Neuronal stem cell (in vitro differentiated cells): ENCODE measurements at regions not wholly inside any gene's neighbourhood (a gene's known extent, or its start where the extent isn't known, plus 50 kb on each side); places are given as distances from the start of the nearest gene placed in this dataset.

Experiments used
- DNase-seq: peaks from one replicate; pipeline ENCODE4 v3.0.0-alpha.2; 2013; ENCODE audit warnings: low spot score
- H2AFZ ChIP-seq: one replicate; pipeline ENCODE4 v1.6.1; 2013; ENCODE audit warnings: mild to moderate bottlenecking, low read length, inconsistent platforms
- H2AK5ac ChIP-seq: 2 replicates; pipeline ENCODE4 v1.6.1; 2013; ENCODE audit warnings: low read depth, mild to moderate bottlenecking, inconsistent platforms, low read length, moderate library complexity, mixed read lengths
- H2BK120ac ChIP-seq: 2 replicates; pipeline ENCODE4 v1.6.1; 2013; ENCODE audit warnings: low read depth, mild to moderate bottlenecking, inconsistent platforms, low read length, moderate library complexity, mixed read lengths
- H2BK12ac ChIP-seq: one replicate; pipeline ENCODE4 v1.6.1; 2013; ENCODE audit warnings: low read length, inconsistent platforms
- H2BK15ac ChIP-seq: 2 replicates; pipeline ENCODE4 v1.6.1; 2013; ENCODE audit warnings: mild to moderate bottlenecking, low read length, inconsistent platforms, mixed read lengths
- H2BK5ac ChIP-seq: one replicate; pipeline ENCODE4 v1.6.1; 2013; ENCODE audit warnings: inconsistent platforms, mild to moderate bottlenecking, low read length, moderate library complexity
- H3K14ac ChIP-seq: one replicate; pipeline ENCODE4 v1.6.1; 2013; ENCODE audit warnings: low read length, inconsistent platforms
- H3K18ac ChIP-seq: 2 replicates; pipeline ENCODE4 v1.6.1; 2013; ENCODE audit warnings: low read length, inconsistent platforms
- H3K23ac ChIP-seq: 2 replicates; pipeline ENCODE4 v1.6.1; 2013; ENCODE audit warnings: low read depth, mild to moderate bottlenecking, mixed read lengths, low read length, inconsistent platforms; ENCODE audit not compliant: poor library complexity
- H3K27ac ChIP-seq: replicated peaks from 3 replicates; pipeline ENCODE4 v1.5.1; 2013; ENCODE audit warnings: low read length, inconsistent platforms
- H3K27me3 ChIP-seq, 3 experiments: 2 replicates each; pipeline ENCODE4 v1.6.1; 2013; ENCODE audit warnings: low read length in 3 of 3, mild to moderate bottlenecking in 2 of 3, inconsistent platforms in 1 of 3, low read depth in 1 of 3, mixed read lengths in 1 of 3, moderate library complexity in 1 of 3; ENCODE audit not compliant: control insufficient read depth in 3 of 3, insufficient read depth in 3 of 3
- H3K36me3 ChIP-seq, 2 donors: replicated peaks in 1 of 2; 2 replicates each; pipeline ENCODE4 v1.6.1; 2013; ENCODE audit warnings: low read length in 2 of 2; ENCODE audit not compliant: control insufficient read depth in 2 of 2, insufficient read depth in 2 of 2
- H3K4ac ChIP-seq: 2 replicates; pipeline ENCODE4 v1.6.1; 2013; ENCODE audit warnings: inconsistent platforms, mild to moderate bottlenecking, low read length, moderate library complexity
- H3K4me1 ChIP-seq, 2 donors: 1 replicate in 1 of 2; 2 replicates in 1 of 2; pipeline ENCODE4 v1.6.1; 2013; ENCODE audit warnings: low read length in 2 of 2, low read depth in 1 of 2; ENCODE audit not compliant: control insufficient read depth in 2 of 2, insufficient read depth in 1 of 2
- H3K4me2 ChIP-seq: one replicate; pipeline ENCODE4 v1.6.1; 2013; ENCODE audit warnings: mild to moderate bottlenecking, low read length, inconsistent platforms; ENCODE audit not compliant: insufficient read depth, poor library complexity, severe bottlenecking
- H3K4me3 ChIP-seq, 2 donors: 2 replicates each; pipeline ENCODE4 v1.5.1; 2013; ENCODE audit warnings: low read length in 2 of 2, mild to moderate bottlenecking in 2 of 2, inconsistent platforms in 1 of 2, moderate library complexity in 1 of 2
- H3K79me1 ChIP-seq: one replicate; pipeline ENCODE4 v1.6.1; 2013; ENCODE audit warnings: low read depth, mild to moderate bottlenecking, inconsistent platforms, low read length, moderate library complexity
- H3K9ac ChIP-seq: one replicate; pipeline ENCODE4 v1.6.1; 2013; ENCODE audit warnings: mild to moderate bottlenecking, low read depth, low read length, inconsistent platforms; ENCODE audit not compliant: poor library complexity
- H3K9me3 ChIP-seq, 2 donors: replicated peaks in 1 of 2; 2 replicates each; pipeline versions ENCODE3 to v1.6.1; 2013; ENCODE audit warnings: low read length in 2 of 2, mild to moderate bottlenecking in 2 of 2, inconsistent platforms in 1 of 2, low read depth in 1 of 2, mixed read lengths in 1 of 2, moderate library complexity in 1 of 2; ENCODE audit not compliant: control insufficient read depth in 2 of 2, insufficient read depth in 1 of 2
- H4K8ac ChIP-seq: one replicate; pipeline ENCODE4 v1.6.1; 2013; ENCODE audit warnings: low read depth, mild to moderate bottlenecking, inconsistent platforms, low read length, moderate library complexity
- H4K91ac ChIP-seq: one replicate; pipeline ENCODE4 v1.6.1; 2013; ENCODE audit warnings: low read length, low read depth, mild to moderate bottlenecking, inconsistent platforms; ENCODE audit not compliant: poor library complexity
- WGBS, 2 donors: extraction: QIAGEN DNeasy Blood & Tissue Kit; methylation state at CpG; one replicate each; pipeline ENCODE4 v1.1.7; 2013; ENCODE audit warnings: missing lambda C conversion rate in 2 of 2, mixed read lengths in 1 of 2; ENCODE audit not compliant: insufficient read length in 2 of 2, insufficient replicate concordance in 1 of 2; ENCODE audit errors: extremely low coverage in 2 of 2; 5-methylcytosine and 5-hydroxymethylcytosine counted together

DNA sequence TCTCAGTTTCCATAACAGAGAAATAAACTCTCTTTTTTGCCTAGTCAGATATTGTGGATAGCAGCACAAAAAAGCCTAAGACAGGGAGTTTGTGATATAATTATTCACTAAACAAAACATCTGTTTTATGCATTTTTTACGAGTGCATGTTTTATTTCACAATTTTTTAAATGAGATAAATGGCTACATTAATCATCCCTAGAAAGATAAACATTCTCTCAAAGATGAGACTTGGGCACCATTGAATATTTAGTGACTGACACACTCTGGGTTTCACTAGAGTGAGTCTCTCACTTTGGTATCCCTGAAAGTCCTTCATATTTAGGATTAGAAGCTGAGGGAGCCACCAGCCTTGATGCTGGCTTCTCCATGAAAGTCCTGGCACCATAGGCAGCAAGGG is 74.3 kb upstream of the LRCH1 start:
- no peak overlapping the region for H2BK120ac ChIP-seq
- no peaks in the 10 kb centered on the region for H3K36me3 ChIP-seq
- H3K4ac ChIP-seq, result no peak overlapping the region
- DNase-seq, result no peak
- H2BK12ac ChIP-seq, result no peak overlapping the region
- no peaks in the 10 kb centered on the region for H3K79me1 ChIP-seq
- no peak overlapping the region for H2AK5ac ChIP-seq
- H3K27ac ChIP-seq, result no peak overlapping the region
- H3K18ac ChIP-seq, result no peak overlapping the region
- no peak overlapping the region for H2BK15ac ChIP-seq
- H2AFZ ChIP-seq, result no peak overlapping the region
- H3K4me2 ChIP-seq, result no peak overlapping the region
- H3K23ac ChIP-seq, result no peak overlapping the region
- no peak overlapping the region for H3K9ac ChIP-seq
- no peak overlapping the region for H4K8ac ChIP-seq
- H4K91ac ChIP-seq, result no peak overlapping the region
- no peak overlapping the region for H2BK5ac ChIP-seq
- no peak overlapping the region for H3K4me3 ChIP-seq
- H3K14ac ChIP-seq, result no peak overlapping the region
- WGBS, 2 donors, result no CpG with 5 or more reads among the region's 1 CpG
- no peaks in the 10 kb centered on the region for H3K9me3 ChIP-seq
- peaks cover 0 to 3% of the 10 kb centered on the region in 2 donors for H3K4me1 ChIP-seq
- peaks cover 0 to 9% (median 1%) of the 10 kb centered on the region in 3 experiments for H3K27me3 ChIP-seq

DNA sequence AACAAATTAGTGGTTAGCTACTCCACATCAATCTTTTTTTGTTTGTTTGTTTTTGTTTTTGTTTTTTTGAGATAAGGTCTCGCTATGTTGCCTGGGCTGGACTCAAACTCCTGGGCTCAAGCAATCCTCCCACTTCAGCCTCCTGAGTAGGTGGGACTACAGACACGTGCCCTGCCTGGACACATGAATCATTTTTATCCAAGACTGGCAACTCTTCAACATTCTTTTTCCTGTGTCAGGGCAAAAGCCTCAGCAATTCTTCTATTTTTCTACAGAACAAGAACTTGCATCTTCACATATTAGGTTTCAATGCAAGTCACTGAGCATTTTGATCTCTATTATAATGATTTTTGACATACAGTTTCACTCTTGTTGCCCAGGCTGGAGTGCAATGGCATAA is 76.8 kb upstream of the LRCH1 start:
- Histone ChIP-seq H3K4me1 (peaks cover 0 to 3% of the 10 kb centered on the region in 2 donors), H3K23ac (no peak overlapping the region), H2BK15ac (no peak overlapping the region), H4K8ac (no peak overlapping the region), H3K4me3 (no peak overlapping the region), H3K79me1 (no peaks in the 10 kb centered on the region), H3K27me3 (peaks cover 0 to 9% (median under 1%) of the 10 kb centered on the region in 3 experiments), H2AFZ (no peak overlapping the region), H3K9ac (no peak overlapping the region), H3K4me2 (no peak overlapping the region), H2BK5ac (no peak overlapping the region), H3K18ac (no peak overlapping the region), H3K9me3 (no peaks in the 10 kb centered on the region), H3K14ac (no peak overlapping the region), H2BK12ac (no peak overlapping the region), H4K91ac (no peak overlapping the region), H3K4ac (no peak overlapping the region), H2AK5ac (no peak overlapping the region), H2BK120ac (no peak overlapping the region), H3K36me3 (no peaks in the 10 kb centered on the region), H3K27ac (no peak overlapping the region)
- no peak for DNase-seq
- WGBS, 2 donors, result no CpG with 5 or more reads among the region's 2 CpGs

DNA sequence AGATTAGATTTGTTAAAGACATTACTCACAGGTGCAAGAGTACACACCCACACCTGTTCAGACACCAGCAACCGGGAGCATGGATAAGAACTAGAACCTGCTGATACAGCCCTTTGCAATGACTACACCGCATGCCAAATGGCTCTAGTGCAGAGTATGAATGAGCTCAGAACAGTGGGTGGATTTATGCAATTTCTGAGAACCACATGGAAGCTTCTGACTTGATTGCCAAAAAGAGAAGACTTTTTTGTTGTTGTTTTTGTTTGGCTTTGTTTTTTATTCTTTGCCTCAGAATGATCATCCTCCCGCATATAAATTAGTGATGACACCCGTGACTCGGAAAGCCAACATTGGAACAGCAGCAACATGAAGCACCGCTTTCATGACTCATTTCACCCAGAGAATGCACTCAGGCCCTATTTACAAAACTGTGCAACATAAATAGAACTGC is 77.4 kb upstream of the LRCH1 start:
- Histone ChIP-seq H4K91ac (no peak overlapping the region), H3K9me3 (no peaks in the 10 kb centered on the region), H3K27ac (no peak overlapping the region), H4K8ac (no peak overlapping the region), H2BK120ac (no peak overlapping the region), H3K4ac (no peak overlapping the region), H2BK15ac (no peak overlapping the region), H2AFZ (no peak overlapping the region), H2AK5ac (no peak overlapping the region), H3K4me3 (no peak overlapping the region), H3K9ac (no peak overlapping the region), H3K4me1 (peaks cover 0 to 3% of the 10 kb centered on the region in 2 donors), H3K18ac (no peak overlapping the region), H3K27me3 (peaks cover 0 to 9% (median 0%) of the 10 kb centered on the region in 3 experiments), H3K23ac (no peak overlapping the region), H2BK5ac (no peak overlapping the region), H3K36me3 (no peaks in the 10 kb centered on the region), H2BK12ac (no peak overlapping the region), H3K14ac (no peak overlapping the region), H3K4me2 (no peak overlapping the region), H3K79me1 (no peaks in the 10 kb centered on the region)
- no CpG with 5 or more reads among the region's 6 CpGs for WGBS, 2 donors
- no peak for DNase-seq

DNA sequence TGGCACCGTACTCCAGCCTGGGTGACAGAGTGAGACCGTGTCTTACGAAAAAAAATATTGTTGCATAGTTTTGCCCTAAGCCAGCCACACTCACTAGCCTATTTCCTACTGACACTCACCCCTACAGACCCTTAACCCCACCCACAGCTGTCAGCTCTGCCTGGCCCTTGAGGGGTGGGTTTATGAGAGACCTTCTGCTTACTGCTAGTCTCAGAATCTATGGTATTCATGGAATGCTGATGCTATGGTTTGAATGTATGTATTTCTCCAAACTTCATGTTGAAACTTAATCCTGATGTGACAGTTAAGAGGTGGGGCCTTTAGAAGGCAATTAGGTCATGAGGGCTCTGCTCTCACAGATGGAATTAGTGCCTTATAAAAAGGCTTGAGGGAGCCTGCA is 79.2 kb upstream of the LRCH1 start:
- H3K4me1 ChIP-seq, result peaks cover 0 to 3% of the 10 kb centered on the region in 2 donors
- no peak overlapping the region for H3K23ac ChIP-seq
- no CpG with 5 or more reads among the region's 3 CpGs for WGBS, 2 donors
- DNase-seq, result no peak
- H2BK15ac ChIP-seq, result no peak overlapping the region
- no peak overlapping the region for H4K91ac ChIP-seq
- no peak overlapping the region for H2AK5ac ChIP-seq
- H2BK12ac ChIP-seq, result no peak overlapping the region
- no peaks in the 10 kb centered on the region for H3K79me1 ChIP-seq
- H3K14ac ChIP-seq, result no peak overlapping the region
- no peak overlapping the region for H3K4ac ChIP-seq
- H3K4me3 ChIP-seq, result no peak overlapping the region
- H3K9me3 ChIP-seq, result no peaks in the 10 kb centered on the region
- no peak overlapping the region for H3K4me2 ChIP-seq
- H4K8ac ChIP-seq, result no peak overlapping the region
- no peaks in the 10 kb centered on the region for H3K36me3 ChIP-seq
- no peak overlapping the region for H3K9ac ChIP-seq
- H2BK120ac ChIP-seq, result no peak overlapping the region
- no peak overlapping the region for H2BK5ac ChIP-seq
- no peaks in the 10 kb centered on the region for H3K27me3 ChIP-seq
- H3K27ac ChIP-seq, result no peak overlapping the region
- peak overlapping the region; percentile 15 for H3K18ac ChIP-seq
- no peak overlapping the region for H2AFZ ChIP-seq
